GM21619 (cell line): ENCODE measurements at regions not wholly inside any gene's neighbourhood (a gene's known extent, or its start where the extent isn't known, plus 50 kb on each side); places are given as distances from the start of the nearest gene placed in this dataset.
"Not testable (repeated sequence)": the region's sequence is repeated elsewhere in the genome, so short reads cannot be mapped to it uniquely, and the experiment has no call there.

Experiments used
- ATAC-seq: cut with Tn5 transposase; IDR thresholded peaks from one replicate; pipeline ENCODE4 v1.9.1; 2021; ENCODE audit not compliant: unreplicated experiment

DNA sequence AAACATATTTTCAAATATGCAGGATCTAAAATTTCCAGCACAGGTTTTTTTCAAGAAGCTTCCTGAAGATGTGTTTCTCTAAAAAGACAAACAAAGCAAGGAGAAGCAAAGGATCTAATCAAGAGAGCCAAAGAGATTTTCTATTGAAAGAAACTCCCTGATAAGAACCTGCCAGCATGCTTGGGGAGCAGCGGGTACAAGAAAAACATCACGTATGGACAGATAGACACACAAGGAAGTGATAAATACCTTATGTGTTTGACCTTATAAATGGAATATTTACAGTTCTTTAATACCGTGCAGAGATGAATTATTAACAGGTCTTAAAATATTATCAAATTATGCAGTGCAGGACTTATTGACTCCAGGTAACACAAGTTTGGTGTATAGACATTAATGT is 562.1 kb downstream of the DACH1 start:
- no peak for ATAC-seq

DNA sequence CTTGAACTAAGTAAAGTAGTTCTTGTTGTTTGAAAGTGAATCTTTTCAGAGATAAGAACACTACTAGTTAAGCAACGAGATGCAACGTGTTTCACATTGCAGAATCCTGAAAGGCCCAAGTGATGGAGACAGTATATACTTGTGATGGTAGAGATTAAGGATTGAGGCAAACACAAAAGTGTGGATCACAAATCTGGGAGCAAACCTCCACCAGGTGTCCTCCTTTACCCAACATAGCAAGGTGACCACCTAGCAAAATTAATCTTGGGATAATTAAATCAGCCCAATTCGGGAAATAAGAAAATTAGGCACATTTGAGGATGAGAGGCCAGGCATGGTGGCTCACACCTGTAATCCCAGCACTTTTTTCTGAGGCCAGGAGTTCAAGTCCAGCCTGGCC is 563.9 kb downstream of the DACH1 start:
- ATAC-seq: no peak

DNA sequence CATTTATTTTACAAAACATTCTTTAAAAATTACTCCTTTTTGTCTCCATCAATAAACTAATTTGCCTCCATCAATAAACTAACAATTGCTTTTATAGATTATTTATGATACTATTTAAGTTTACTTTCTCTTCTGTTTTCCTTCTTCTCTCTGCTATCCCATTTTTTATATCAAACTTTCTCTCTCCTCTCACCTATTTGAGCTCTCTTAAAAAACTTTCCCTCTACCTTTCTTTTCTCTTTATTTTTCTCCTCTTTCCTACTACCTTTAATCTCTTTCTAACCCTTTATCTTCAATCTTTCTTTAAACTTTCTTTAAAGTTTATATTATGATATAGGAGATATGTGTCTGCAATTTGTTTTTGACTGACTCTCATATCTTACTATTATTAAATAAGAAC is 566.4 kb downstream of the DACH1 start:
- ATAC-seq: no peak

DNA sequence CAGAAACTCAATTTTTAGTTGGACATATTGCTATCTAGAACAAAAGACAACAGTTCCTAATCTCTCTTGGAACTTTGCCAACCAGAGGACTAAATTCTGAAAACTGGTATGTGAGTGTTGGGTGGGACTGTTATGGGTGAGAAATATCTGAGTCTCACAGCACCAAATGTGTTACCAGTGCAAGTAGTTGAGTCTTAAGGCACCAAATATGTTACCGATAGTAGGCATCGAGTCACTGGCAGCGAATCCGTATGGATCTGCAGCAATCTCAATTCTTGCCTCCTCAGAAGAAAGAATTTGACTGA is 575.2 kb downstream of the DACH1 start:
- ATAC-seq: peak; percentile 2

DNA sequence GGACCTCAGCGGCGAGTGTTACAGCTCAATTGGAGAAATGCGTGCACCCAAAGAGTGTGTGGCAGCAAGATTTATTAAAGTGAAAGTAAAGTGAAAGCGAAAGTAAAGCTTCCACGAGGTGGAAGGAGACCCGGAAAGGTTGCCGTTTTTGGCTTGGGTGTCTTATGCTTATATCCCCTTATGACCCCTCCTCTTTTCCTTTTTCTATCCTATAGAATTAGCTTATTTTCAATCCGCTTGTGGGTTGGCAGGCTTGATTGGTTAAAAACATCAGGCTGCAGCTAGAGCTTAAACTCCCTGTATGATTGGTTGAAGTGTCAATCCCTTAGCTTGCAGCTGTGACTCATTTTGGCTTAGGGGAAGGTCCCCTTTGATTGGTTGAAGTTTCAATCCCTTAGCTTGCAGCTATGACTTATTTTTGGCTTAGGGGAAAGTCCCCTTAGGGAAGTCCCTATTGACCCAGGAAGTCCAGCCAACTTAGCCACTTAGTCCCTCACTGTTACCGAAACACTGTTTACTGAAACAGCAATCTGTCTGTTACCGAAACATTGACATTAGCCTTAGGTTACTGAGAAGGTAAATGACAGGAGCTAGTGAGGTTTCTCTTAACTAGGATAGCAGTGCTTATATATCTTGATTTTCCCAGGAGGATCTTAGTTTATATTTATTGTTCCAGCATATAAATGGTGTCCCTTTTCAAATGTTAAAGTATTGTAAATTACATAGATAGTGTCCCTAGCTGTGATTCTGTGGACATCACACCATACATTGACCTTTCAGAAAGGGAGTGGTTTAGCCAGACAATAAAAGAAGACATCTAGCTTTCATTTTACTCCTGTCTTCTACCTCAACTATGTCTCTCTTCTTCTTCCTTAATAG is 575.8 kb downstream of the DACH1 start:
- ATAC-seq: peak; percentile 90

DNA sequence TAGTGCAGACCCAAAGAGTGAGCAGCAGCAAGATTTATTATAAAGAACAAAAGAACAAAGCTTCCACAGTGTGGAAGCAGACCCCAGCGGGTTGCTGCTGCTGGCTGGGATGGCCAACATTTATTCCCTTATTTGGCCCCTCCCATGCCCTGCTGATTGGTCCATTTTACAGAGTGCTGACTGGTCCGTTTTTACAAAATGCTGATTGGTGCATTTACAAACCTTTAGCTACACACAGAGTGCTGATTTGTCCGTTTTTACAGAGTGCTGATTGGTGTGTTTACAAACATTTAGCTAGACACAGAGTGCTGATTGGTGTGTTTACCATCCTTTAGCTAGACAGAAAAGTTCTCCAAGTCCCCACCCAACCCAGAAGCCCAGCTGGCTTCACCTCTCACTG is 577.0 kb downstream of the DACH1 start:
- not testable (repeated sequence) for ATAC-seq

DNA sequence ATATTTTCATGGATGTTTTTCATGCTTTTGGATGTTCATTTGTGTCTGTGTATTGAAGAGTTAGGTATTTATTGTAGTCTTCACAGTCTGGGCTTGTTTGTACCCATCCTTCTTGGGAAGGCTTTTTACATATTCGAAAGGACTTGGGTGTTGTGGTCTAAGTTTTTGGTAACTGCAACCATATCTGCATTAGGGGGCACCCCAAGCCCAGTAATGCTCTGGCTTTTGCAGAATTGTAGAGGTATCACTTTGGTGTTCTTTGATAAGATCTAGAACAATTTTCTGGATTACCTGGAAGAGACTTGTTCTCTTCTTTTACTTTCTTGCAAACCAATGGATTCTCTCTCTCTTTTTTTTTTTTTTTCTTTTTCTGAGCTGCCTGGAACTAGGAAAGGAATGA is 581.3 kb downstream of the DACH1 start:
- ATAC-seq: peak; percentile 53

DNA sequence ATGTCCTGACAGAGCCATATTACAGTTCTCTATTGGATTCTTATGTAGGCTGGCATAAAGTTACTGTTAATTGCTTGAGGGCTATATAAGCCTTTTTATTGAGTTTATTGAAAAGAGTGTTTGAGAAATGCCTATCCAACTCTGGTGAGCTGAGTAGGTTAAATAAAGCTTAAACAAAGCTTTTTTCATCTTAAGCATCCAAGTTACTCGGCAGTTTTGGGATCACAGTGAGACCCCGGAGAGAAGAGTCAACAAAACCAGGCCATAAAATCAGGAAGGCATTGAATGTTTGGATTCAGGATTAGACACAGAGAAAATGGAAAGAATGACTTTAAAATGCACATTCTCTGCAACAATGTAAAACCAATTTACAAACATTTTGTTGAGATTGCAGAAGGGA is 588.5 kb downstream of the DACH1 start:
- no peak for ATAC-seq

DNA sequence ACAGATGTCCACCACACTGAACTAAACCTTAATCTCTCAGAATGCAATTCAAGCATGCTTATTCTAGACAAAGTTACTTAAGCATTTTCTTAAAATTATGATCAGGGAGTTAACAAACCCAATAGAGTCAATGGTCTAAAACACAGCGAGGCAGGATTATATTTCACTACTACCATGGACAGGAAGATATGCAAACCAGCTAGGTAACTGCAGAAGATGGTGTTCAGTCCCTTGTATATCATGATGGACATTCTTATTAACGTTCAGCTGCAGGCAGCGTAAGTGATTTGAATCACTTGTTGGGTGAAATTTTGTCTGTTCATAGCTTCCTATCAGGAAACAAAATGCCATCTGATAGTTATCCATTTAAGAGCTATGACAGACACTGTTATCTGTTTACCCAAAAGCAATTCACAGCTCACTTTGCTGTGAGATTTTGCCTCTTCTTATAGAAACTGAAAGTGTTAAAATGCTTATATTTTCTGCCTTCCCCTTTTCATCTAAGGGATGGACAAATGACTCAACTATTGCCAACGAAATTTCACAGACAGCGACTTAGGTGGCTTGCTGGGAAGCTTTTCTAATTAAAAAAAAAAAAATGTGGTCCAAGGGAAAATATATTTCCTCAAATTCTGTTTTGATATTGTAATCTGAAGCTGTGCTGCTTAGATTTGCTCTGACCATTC is 591.9 kb downstream of the DACH1 start:
- peak; percentile 93 for ATAC-seq

DNA sequence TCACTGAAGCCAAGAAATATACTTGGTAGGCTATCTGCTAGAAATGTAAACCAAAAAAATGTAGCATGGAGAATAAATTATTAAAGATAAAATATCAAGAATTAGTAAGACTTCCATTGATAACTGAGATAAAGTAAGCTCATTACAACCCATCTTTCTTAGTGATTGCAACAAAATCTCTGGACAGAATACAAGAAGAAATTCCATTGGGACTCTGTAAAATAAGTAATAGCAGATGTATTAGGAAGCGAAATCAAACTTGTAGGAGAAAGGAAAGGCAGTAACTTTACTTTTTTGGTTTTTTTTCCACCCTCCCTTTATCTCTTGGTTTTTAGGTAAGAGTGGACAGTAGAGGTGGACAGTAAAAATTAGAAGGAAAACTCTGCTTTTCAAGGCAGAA is 605.7 kb downstream of the DACH1 start:
- ATAC-seq: no peak

DNA sequence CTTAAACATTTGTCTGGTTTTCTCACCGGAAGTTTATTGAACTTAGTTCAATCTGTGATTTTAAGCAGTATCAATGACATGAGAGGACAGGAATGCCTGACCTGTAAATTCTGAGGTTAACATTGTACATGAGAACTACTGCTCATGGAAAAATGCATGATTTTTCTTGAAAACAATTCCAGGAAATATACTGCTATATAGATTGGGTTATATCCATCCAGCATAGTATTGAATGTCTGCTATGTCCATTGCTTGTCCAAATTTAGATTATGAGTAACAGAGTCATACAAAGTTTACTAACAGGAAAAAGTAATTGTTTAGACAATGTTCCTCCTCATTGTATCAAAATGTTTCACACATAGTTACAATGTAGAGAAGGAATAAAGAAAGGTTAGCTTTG is 606.8 kb downstream of the DACH1 start:
- ATAC-seq: no peak

DNA sequence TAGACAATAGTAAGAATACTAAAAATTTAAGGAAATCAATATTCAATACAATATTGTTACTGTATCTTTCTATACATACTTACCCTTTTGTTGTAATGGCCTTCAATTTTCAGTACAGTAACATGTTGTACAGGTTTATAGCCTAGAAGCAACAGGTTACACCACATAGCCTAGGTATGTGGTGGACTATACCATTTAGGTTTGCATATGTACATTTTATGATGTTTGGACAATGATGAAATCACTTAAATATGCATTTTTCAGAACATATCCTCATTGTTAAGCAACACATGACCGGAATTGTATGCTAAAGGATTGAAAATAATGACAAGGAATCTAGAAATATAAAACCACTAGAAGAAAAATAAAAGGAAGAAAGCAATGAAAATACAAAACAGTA is 611.4 kb downstream of the DACH1 start:
- ATAC-seq: no peak

DNA sequence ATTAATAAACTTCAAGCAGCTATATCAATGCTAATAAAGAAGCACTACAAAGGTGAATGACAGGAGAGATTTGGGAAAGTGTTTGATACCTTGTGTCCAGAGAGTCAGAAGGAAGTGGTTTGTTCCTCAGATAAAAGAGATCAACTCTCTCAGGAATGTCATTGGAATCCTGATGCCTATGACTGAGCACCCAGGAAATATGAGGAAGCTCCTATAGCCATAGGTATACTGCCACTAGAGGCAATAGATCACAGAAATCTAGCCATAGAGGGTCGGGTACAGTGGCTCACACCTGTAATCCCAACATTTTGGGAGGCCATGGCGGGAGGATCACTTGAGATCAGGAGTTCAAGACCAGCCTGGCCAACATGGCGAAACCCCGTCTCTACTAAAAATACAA is 612.6 kb downstream of the DACH1 start:
- no peak for ATAC-seq

DNA sequence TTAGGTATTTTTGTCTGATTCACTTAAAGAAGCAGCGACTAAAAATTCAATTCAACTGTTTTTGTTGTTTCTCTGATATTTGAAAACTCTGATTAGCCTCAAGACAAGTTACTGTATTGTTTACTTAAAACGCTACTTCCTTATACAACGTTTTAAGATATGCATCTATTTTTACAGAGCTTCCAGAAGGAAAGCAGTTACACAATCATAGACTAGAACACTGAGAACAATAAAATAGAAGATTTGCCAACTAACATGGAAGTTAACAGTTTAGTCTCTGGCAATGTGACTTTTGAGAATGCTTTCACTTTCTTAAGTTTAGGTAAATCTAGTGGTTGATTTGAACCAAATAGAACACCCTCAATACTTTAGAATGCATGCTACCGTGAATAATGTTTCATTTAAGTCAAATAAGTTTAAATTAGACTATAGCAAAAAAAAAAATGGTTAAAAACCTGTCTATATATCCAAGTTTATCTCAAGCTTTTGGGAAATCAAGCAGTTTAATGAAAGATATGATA is 614.8 kb downstream of the DACH1 start:
- no peak for ATAC-seq

DNA sequence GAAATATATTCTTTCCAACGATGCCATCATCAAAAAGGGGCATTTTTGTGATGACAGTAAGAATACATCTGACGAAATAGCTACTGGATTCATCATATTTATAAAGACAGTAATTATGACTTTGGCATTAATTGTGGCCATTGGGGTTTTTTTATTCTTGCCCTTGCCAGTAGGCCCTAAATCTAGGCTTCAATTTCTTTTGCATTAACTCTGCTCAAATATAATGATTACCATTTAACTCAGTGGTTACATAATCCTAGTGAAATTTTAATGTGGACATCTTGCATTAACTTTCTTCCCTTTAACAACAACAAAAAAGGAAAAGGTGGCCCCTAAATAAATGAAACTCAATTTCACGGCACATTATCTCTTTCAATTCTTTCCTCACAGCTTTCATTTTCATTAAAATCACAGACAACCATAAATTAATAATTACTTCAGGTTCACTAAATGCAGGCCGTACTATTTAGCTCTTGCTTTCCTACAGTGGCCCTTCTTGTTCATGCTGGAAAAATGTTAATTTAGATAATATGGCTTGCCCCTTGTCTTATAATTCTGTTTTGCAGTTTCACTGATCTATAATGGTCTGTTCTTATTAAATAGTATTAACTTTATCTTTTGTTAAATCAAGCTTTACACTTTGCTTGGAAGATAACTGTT is 615.6 kb downstream of the DACH1 start:
- no peak for ATAC-seq

DNA sequence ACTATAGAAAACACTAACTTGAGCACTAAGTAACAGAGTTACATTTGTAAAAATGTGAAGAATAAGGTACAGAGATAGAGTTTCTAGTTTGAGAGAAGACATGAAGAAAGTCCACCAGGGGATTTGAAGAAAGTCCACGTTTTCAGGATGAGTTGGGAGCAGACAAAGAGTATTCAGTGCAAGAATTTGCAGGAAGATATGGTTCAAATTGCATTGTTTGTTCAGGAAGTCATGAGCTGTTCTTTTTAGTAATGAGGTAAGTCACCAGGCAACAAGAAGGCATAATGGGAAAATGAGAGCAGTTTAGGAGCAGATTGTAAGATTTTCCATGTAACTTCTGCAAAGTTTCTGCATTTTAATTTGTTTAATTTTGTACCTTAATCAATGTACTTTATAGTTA is 618.0 kb downstream of the DACH1 start:
- no peak for ATAC-seq

DNA sequence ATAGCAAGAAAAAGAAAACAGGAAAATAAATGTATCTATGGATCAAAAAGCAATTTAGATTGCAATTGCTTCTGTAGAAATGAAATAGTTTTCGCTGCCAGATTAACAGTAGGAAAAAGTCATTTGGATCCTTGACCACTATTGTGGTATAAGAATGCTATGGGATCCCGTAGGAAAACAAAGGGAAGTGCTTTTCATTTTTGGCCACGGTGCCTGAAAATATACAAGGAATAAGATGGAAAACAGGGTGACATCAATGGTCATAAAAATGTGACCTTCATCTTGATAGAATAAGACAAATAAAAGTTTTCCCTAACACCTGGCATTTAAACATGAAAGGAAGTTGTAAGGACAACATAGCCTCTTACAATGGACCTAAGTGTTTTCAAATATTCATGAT is 622.8 kb downstream of the DACH1 start:
- ATAC-seq: no peak

DNA sequence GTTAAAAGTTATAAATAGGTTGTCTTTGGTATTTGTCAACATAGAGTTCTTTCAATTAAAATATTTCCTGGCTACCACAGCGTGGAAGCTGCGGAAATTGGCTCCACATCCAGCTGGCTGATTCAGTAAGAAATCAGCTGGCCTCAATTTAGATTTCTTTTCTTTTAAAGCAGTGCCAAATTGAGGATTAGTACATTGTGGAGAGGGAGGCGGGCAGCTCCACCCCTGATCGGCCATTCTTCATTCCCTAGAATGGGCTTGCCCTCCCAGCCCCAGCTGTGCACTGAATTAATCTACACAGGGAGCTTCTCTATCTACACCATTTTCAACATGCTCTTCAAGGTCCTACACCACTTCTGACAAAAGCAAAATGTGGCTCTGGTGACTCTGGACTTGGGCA is 624.8 kb downstream of the DACH1 start:
- ATAC-seq: no peak

DNA sequence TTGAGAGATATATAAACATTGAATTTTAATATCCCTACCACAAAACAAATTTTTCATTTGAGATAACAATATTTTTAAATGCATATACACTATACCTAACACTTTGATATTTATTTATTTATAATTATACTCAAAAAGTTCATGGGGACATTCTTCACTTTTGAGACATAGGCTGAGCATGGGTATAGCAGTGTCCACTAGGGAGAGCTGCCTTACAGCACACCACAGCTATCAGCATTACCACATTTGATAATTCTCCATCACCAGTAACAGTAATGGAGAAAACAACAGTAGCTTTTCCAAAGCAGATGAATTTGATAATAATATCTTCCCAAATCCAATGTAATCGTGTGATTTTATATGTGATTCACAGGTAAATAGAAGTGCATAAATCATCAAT is 626.1 kb downstream of the DACH1 start:
- no peak for ATAC-seq

DNA sequence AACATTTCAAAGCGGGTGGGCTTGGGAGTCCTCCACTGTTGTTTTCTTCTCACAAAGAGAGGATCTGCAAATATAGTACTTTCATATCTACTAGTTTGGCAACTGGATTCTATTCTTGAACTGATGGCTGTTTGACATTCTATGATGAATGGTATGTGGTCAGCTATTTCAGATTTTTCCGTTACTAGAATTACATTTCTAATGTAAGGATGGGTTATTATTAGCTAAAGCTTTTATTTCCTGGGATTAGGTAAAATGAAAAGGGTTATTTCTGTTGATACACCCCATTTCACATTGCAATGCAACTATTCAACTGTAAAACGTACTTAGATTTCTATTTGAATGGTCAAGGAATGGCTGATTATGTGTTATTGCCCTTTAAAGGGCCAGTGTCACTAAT is 629.7 kb downstream of the DACH1 start:
- ATAC-seq: no peak

DNA sequence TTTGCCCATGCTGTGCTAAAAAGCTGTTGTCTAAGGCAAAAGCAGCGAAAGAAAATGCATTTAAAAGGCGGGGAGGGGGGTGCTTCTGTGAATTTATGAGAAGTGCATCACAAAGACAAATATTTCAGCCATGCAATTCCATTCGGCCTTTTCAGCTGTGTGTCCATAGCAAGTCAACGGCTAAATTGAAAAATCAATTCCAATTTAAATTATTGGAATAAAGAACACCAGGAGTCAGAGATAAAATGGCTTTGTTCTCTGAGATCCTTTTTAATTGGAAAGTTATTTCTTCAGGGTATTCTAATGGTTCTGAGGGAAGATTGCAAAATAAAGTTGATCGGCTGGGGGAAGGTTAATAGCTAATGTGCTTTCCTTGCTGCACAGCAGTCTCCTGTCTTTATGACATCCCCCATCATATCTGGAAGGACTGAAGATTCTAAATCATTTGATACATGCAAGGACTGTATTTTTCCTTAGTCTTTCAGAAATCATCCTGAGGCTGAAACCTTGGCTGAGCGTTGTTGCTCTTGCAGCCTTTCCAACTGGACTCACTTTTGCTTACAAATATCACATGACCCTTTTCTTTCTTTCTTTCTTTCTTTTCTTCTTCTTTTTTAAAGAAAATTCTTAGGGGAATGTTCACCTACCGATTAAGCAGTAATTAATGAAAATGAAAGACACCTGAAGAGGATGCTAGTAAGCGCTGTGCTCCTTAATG is 647.1 kb downstream of the DACH1 start:
- ATAC-seq: no peak
